Esophagus squamous epithelium (tissue), 4 donors: ENCODE measurements at regions not wholly inside any gene's neighbourhood (a gene's known extent, or its start where the extent isn't known, plus 50 kb on each side); places are given as distances from the start of the nearest gene placed in this dataset.

Experiments
- POLR2A ChIP-seq, 4 donors: fragments of 450-650 bp; IDR thresholded peaks; one replicate each; pipeline ENCODE4 v1.6.1; 2017; ENCODE audit warnings: antibody characterized with exemption in 4 of 4, mild to moderate bottlenecking in 4 of 4, moderate library complexity in 3 of 4
- TF ChIP-seq, protein P1 (sequence below), 6 experiments: fragments of 450-650 bp in 4 of 6; fragments of 200-600 bp in 2 of 6; sonication (generic) in 2 of 6; IDR thresholded peaks; one replicate each; pipeline ENCODE4 v1.5.1; 2016 to 2019; ENCODE audit warnings: antibody characterized with exemption in 6 of 6, mild to moderate bottlenecking in 4 of 6, moderate library complexity in 4 of 6

DNA sequence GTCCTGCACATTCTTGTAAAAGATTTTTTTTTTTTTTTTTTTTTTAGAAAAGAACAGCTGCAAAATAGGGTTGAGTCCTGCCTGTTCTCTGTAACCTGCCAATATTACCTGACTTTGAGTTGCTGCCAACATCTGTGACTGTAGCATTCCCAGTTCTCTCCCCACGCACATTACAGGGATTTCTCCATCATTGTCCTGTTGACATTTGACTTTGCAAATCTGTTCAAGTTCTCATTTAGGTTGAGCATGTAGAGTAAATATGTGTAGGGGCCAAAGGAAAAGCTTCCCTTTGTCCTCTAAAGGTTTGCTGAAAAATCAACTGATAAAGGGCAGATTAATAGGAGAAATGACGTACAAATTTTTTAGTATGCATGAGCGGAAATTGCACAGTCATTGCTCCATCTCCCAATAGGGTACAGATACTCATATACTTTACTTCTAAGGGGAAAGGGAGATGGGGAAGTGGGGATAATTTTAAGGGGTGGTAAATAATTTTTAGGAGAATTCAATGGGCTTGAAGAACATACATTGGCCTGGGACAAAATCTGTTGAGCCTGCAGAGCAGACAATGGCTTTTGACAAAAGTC, 385.5 kb downstream of the PIK3C3 start:
- no peak for TF ChIP-seq POLR2A (IDR thresholded peaks at IDR 0.05)
- TF ChIP-seq, protein P1, sequence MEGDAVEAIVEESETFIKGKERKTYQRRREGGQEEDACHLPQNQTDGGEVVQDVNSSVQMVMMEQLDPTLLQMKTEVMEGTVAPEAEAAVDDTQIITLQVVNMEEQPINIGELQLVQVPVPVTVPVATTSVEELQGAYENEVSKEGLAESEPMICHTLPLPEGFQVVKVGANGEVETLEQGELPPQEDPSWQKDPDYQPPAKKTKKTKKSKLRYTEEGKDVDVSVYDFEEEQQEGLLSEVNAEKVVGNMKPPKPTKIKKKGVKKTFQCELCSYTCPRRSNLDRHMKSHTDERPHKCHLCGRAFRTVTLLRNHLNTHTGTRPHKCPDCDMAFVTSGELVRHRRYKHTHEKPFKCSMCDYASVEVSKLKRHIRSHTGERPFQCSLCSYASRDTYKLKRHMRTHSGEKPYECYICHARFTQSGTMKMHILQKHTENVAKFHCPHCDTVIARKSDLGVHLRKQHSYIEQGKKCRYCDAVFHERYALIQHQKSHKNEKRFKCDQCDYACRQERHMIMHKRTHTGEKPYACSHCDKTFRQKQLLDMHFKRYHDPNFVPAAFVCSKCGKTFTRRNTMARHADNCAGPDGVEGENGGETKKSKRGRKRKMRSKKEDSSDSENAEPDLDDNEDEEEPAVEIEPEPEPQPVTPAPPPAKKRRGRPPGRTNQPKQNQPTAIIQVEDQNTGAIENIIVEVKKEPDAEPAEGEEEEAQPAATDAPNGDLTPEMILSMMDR (IDR thresholded peaks at IDR 0.05), result no peak
